Esophagus squamous epithelium (tissue), 4 donors: ENCODE measurements at regions not wholly inside any gene's neighbourhood (a gene's known extent, or its start where the extent isn't known, plus 50 kb on each side); places are given as distances from the start of the nearest gene placed in this dataset.

Experiments
- POLR2A ChIP-seq, 4 donors: fragments of 450-650 bp; IDR thresholded peaks; one replicate each; pipeline ENCODE4 v1.6.1; 2017; ENCODE audit warnings: antibody characterized with exemption in 4 of 4, mild to moderate bottlenecking in 4 of 4, moderate library complexity in 3 of 4
- TF ChIP-seq, protein P1 (sequence below), 6 experiments: fragments of 450-650 bp in 4 of 6; fragments of 200-600 bp in 2 of 6; sonication (generic) in 2 of 6; IDR thresholded peaks; one replicate each; pipeline ENCODE4 v1.5.1; 2016 to 2019; ENCODE audit warnings: antibody characterized with exemption in 6 of 6, mild to moderate bottlenecking in 4 of 6, moderate library complexity in 4 of 6

DNA sequence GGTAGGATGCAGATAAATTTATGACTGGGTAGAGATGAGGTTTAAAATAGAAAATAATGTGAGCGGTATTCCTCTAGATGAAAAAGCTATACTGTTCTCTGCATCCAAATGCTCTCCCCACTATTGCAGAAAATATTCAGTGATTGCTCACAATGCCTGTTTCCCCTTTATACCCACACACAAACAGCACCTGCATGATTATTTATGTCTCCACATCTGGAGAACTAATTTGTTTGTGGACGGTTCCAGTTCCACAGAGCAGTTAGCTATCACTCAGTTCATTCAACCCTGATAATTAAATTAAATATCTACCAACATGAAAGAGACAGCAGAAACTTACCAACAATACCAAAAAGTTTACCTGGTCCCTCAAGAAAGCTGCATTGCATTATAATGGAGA is 800.0 kb downstream of the CDH11 start:
- TF ChIP-seq, protein P1, sequence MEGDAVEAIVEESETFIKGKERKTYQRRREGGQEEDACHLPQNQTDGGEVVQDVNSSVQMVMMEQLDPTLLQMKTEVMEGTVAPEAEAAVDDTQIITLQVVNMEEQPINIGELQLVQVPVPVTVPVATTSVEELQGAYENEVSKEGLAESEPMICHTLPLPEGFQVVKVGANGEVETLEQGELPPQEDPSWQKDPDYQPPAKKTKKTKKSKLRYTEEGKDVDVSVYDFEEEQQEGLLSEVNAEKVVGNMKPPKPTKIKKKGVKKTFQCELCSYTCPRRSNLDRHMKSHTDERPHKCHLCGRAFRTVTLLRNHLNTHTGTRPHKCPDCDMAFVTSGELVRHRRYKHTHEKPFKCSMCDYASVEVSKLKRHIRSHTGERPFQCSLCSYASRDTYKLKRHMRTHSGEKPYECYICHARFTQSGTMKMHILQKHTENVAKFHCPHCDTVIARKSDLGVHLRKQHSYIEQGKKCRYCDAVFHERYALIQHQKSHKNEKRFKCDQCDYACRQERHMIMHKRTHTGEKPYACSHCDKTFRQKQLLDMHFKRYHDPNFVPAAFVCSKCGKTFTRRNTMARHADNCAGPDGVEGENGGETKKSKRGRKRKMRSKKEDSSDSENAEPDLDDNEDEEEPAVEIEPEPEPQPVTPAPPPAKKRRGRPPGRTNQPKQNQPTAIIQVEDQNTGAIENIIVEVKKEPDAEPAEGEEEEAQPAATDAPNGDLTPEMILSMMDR (IDR thresholded peaks at IDR 0.05) = no peak
- TF ChIP-seq POLR2A (IDR thresholded peaks at IDR 0.05) = no peak
